Gastrocnemius medialis (tissue), 4 donors: ENCODE measurements at regions not wholly inside any gene's neighbourhood (a gene's known extent, or its start where the extent isn't known, plus 50 kb on each side); places are given as distances from the start of the nearest gene placed in this dataset.

Experiments used
- ATAC-seq, 2 donors: fragments of 150-250 bp; one replicate each; pipeline ENCODE4 v1.9.1; 2016
- DNase-seq, 2 donors: peaks; one replicate each; pipeline ENCODE4 v3.0.0-alpha.2; 2019
- H3K27ac ChIP-seq, 4 donors: fragments of 200-600 bp; sonication (generic); 1 replicate in 1 of 4; 2 replicates in 3 of 4; pipeline ENCODE4 v1.5.1; 2016 to 2018; ENCODE audit warnings: mild to moderate bottlenecking in 2 of 4, moderate library complexity in 1 of 4
- H3K27me3 ChIP-seq, 3 donors: fragments of 200-600 bp; sonication (generic) in 2 of 3; 1 replicate in 1 of 3; 2 replicates in 2 of 3; pipeline versions ENCODE4 v1.5.1 to v1.6.0; 2016 to 2019; ENCODE audit warnings: mild to moderate bottlenecking in 1 of 3, moderate library complexity in 1 of 3
- H3K36me3 ChIP-seq, 2 donors: fragments of 200-600 bp; sonication (generic) in 1 of 2; one replicate each; pipeline ENCODE4 v1.5.1; 2017 to 2018
- H3K4me1 ChIP-seq, 2 donors: fragments of 200-600 bp; sonication (generic) in 1 of 2; one replicate each; pipeline ENCODE4 v1.5.1; 2016 to 2017; ENCODE audit warnings: mild to moderate bottlenecking in 2 of 2
- H3K4me3 ChIP-seq, 4 donors: fragments of 200-600 bp; sonication (generic) in 3 of 4; 1 replicate in 1 of 4; 2 replicates in 3 of 4; pipeline ENCODE4 v1.5.1; 2016 to 2019; ENCODE audit warnings: mild to moderate bottlenecking in 2 of 4
- H3K9me3 ChIP-seq, 3 donors: fragments of 200-600 bp; sonication (generic) in 2 of 3; 1 replicate in 1 of 3; 2 replicates in 2 of 3; pipeline ENCODE4 v1.5.1; 2016 to 2019
- CTCF ChIP-seq, 5 experiments: fragments of 450-650 bp in 3 of 5; fragments of 200-600 bp in 2 of 5; sonication (generic) in 2 of 5; IDR thresholded peaks in 4 of 5; conservative IDR thresholded peaks in 1 of 5; 1 replicate in 4 of 5; 2 replicates in 1 of 5; pipeline ENCODE4 v1.5.1; 2016 to 2019; ENCODE audit warnings: antibody characterized with exemption in 5 of 5, mild to moderate bottlenecking in 3 of 5, moderate library complexity in 3 of 5
- POLR2A ChIP-seq, 2 donors: fragments of 450-650 bp; IDR thresholded peaks; one replicate each; pipeline ENCODE4 v1.6.1; 2017; ENCODE audit warnings: antibody characterized with exemption in 2 of 2, mild to moderate bottlenecking in 2 of 2, moderate library complexity in 2 of 2
- in situ Hi-C, 4 donors: fragments of 200-750 bp; cut with MboI; loops; one replicate each; pipeline versions ENCODE4 v1.15.0 to v1.8.0; 2017; ENCODE audit warnings: low sequenced_read_pairs in 4 of 4
- intact Hi-C: fragments of 100-400 bp; cut with DNase I; formaldehyde crosslinking; loops from one replicate; pipeline ENCODE4 v1.15.1; 2023; ENCODE audit warnings: low total_unique reads

GRCh38 chr16:65339062-65339461, 217.2 kb upstream of the CDH11 start:
- ATAC-seq (no peak), DNase-seq (no peak)
- in situ Hi-C loops (no loop called here), intact Hi-C loops (no loop called here)
- Histone ChIP-seq H3K27me3 (no peaks in the 10 kb centered on the region), H3K4me1 (no peaks in the 10 kb centered on the region), H3K36me3 (no peaks in the 10 kb centered on the region), H3K9me3 (no peaks in the 10 kb centered on the region), H3K27ac (no peak overlapping the region), H3K4me3 (no peak overlapping the region)
- TF ChIP-seq POLR2A (IDR thresholded peaks at IDR 0.05) (no peak), CTCF (IDR thresholded peaks at IDR 0.05 in 4 of 5, conservative IDR thresholded peaks at IDR 0.05 in 1 of 5) (no peak)

GRCh38 chr16:65336160-65336559, 214.3 kb upstream of the CDH11 start:
- DNase-seq: no peak
- no peak overlapping the region for H3K27ac ChIP-seq
- in situ Hi-C loops: no loop called here
- H3K36me3 ChIP-seq: no peaks in the 10 kb centered on the region
- no peaks in the 10 kb centered on the region for H3K27me3 ChIP-seq
- H3K4me1 ChIP-seq: no peaks in the 10 kb centered on the region
- TF ChIP-seq CTCF (IDR thresholded peaks at IDR 0.05 in 4 of 5, conservative IDR thresholded peaks at IDR 0.05 in 1 of 5) (no peak), POLR2A (IDR thresholded peaks at IDR 0.05) (no peak)
- no peak for ATAC-seq
- no peaks in the 10 kb centered on the region for H3K9me3 ChIP-seq
- H3K4me3 ChIP-seq: no peak overlapping the region
- intact Hi-C loops: no loop called here

GRCh38 chr16:65334081-65334480, 212.2 kb upstream of the CDH11 start:
- no peaks in the 10 kb centered on the region for H3K4me1 ChIP-seq
- H3K4me3 ChIP-seq: no peak overlapping the region
- no peak for DNase-seq
- in situ Hi-C loops (no loop called here), intact Hi-C loops (no loop called here)
- no peak overlapping the region for H3K27ac ChIP-seq
- no peak for ATAC-seq
- no peaks in the 10 kb centered on the region for H3K27me3 ChIP-seq
- no peaks in the 10 kb centered on the region for H3K9me3 ChIP-seq
- no peaks in the 10 kb centered on the region for H3K36me3 ChIP-seq
- TF ChIP-seq POLR2A (IDR thresholded peaks at IDR 0.05) (no peak), CTCF (IDR thresholded peaks at IDR 0.05 in 4 of 5, conservative IDR thresholded peaks at IDR 0.05 in 1 of 5) (no peak)

- in situ Hi-C loops: no loop called here
- H3K27me3 ChIP-seq: no peaks in the 10 kb centered on the region
- H3K4me3 ChIP-seq: no peak overlapping the region
- no peaks in the 10 kb centered on the region for H3K4me1 ChIP-seq
- no peak for DNase-seq
- intact Hi-C loops: no loop called here
- no peak overlapping the region for H3K27ac ChIP-seq
- TF ChIP-seq POLR2A (IDR thresholded peaks at IDR 0.05) (no peak), CTCF (IDR thresholded peaks at IDR 0.05 in 4 of 5, conservative IDR thresholded peaks at IDR 0.05 in 1 of 5) (no peak)
- no peaks in the 10 kb centered on the region for H3K9me3 ChIP-seq
- no peaks in the 10 kb centered on the region for H3K36me3 ChIP-seq
- no peak for ATAC-seq
Measured at GRCh38 chr16:65333283-65333682, 211.4 kb upstream of the CDH11 start.

GRCh38 chr16:65327346-65327745, 205.5 kb upstream of the CDH11 start:
- DNase-seq (no peak), ATAC-seq (no peak)
- intact Hi-C loops: no loop called here
- no peaks in the 10 kb centered on the region for H3K9me3 ChIP-seq
- no peaks in the 10 kb centered on the region for H3K4me1 ChIP-seq
- in situ Hi-C loops: no loop called here
- no peaks in the 10 kb centered on the region for H3K27me3 ChIP-seq
- no peaks in the 10 kb centered on the region for H3K36me3 ChIP-seq
- H3K27ac ChIP-seq: no peak overlapping the region
- no peak overlapping the region for H3K4me3 ChIP-seq
- TF ChIP-seq CTCF (IDR thresholded peaks at IDR 0.05 in 4 of 5, conservative IDR thresholded peaks at IDR 0.05 in 1 of 5): no peak
- TF ChIP-seq POLR2A (IDR thresholded peaks at IDR 0.05): no peak
